Superior temporal gyrus (tissue), 1 donor: ENCODE measurements at regions not wholly inside any gene's neighbourhood (a gene's known extent, or its start where the extent isn't known, plus 50 kb on each side); places are given as distances from the start of the nearest gene placed in this dataset.

ENCODE experiments used
- DNase-seq: peaks from one replicate; pipeline ENCODE4 v3.0.0-alpha.2; 2016; ENCODE audit errors: extremely low spot score

- DNase-seq: no peak
Measured at GRCh38 chr2:175567435-175568061, 386.0 kb upstream of the ATP5MC3 start.

- no peak for DNase-seq
Measured at GRCh38 chr2:175560521-175561169, 379.1 kb upstream of the ATP5MC3 start.

- DNase-seq: no peak
Measured at GRCh38 chr2:175559613-175560012, 378.1 kb upstream of the ATP5MC3 start.

DNA sequence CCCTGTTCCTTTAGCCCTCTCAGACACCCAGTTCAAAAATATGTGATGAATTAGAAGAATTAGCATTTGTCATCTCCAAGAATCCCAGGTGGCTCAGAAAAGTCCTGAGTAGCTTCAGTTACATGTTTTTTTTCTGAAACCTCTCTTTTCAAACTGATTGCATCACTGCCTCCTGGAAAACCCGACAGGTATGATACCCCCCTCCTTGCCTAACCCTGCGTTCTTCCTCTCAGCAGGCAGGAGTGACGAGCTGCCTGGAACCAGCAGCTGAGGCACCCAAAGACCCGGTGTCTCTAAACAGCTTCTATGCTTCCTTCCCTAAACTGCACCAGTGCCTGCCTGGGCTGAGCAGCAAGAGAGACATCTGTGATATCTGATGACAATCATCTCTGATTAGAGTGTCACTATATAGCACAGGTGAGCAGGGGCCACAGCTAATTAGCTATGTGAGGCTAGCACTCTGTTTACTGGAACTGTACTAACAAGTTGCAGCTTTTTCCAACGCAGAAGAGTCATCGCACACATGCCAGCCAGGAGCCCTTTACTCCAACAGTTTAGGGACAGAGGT is 376.4 kb upstream of the ATP5MC3 start:
- no peak for DNase-seq

GRCh38 chr2:175553910-175554309 is 372.4 kb upstream of the ATP5MC3 start:
- no peak for DNase-seq

DNA sequence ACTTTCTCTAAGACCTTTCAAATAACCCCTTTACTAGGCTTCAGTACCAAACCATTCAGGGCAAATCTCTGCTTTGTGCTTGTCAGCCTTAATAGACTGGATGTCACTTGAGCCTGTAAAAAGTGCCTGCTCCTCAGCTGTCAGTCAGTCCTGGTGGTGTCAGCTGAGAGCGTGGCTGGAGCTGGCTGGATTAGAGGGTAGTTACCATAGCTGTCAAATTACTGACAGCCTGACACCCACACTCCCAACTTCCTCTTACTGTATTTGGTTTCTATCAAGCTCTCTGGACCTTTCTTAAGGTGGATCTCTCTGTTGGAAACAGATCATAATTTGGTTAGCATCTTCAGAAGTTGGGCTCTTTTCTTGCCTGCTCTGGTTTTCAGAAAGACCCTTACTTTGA is 371.4 kb upstream of the ATP5MC3 start:
- no peak for DNase-seq

- DNase-seq: no peak
Measured at GRCh38 chr2:175540421-175540820, 358.9 kb upstream of the ATP5MC3 start.

GRCh38 chr2:175539122-175539521 is 357.6 kb upstream of the ATP5MC3 start:
- no peak for DNase-seq

DNA sequence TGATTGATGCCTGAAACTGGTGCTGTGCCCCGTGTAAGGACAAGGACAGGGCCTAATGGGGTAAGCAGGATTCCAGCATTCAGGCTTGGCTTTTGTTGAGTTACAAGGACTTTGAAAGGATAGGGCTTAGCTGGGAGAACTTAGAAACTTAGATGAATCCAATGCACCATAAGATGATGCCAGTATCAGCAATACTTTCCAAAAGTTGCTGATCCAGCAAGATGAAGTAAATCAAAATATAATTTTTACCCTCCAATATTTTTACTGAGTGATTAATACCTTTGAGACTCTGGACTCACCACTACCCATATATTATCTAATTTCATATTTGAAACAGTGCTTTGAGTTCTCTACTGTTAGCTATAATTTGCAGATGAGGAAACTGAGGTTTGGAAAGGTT is 354.5 kb upstream of the ATP5MC3 start:
- DNase-seq: no peak

- no peak for DNase-seq
Measured at GRCh38 chr2:175535631-175536030, 354.1 kb upstream of the ATP5MC3 start.

- DNase-seq: no peak
Measured at GRCh38 chr2:175525975-175526374, 344.5 kb upstream of the ATP5MC3 start.

DNA sequence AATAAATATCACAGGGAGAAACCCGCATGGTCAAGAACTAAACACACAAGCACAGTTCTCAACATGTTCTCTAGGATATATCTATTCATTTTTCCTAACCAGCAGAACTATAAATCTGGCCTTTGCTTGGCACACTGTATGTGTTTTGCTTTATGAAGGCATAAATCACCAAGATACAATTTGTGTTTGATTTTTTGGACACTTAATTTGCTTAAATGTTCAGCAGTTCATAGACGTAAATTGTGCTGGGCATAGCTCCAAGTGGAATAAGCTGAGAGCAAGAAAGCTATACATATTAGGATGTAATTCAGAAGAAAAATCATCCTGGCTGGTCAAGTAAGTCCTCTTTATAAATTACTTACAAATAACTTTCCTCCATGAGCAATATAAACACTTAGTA is 341.5 kb upstream of the ATP5MC3 start:
- no peak for DNase-seq

DNA sequence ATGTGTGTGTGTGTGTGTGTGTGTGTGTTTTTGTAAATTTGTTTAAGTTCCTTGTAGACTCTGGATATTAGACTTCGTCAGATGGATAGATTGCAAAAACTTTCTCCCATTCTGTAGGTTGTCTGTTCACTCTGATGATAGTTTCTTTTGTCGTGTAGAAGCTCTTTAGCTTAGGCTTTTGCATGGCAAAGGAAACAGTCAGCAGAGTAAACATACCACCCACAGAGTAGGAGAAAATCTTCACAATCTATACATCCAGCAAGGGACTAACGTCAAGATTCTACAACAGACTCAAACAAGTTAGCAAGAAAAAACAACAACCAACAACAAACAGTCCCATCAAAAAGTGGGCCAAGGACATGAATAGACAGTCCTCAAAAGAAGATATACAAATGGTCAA is 336.7 kb upstream of the ATP5MC3 start:
- no peak for DNase-seq

DNA sequence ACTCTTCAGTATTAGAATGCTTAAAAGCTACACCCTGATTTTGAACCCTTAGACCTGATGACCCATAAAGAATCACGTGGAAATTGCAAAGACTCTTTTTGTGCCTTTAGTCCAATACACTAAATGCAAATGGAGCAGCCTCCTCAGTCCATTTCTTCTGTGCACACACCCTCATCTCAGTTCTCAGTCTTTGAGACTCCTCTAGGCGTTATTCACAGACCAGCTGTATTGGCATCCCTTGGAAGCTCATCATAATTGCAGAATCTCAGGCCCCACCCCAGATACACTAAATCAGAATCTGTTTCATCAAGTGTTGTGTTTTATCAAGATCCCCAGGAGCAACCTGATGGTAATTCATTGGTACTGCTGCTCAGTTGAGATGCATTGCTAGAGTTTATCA is 335.0 kb upstream of the ATP5MC3 start:
- no peak for DNase-seq

GRCh38 chr2:175500255-175500654 is 318.7 kb upstream of the ATP5MC3 start:
- no peak for DNase-seq

GRCh38 chr2:175490360-175490791 is 308.9 kb upstream of the ATP5MC3 start:
- DNase-seq: no peak

GRCh38 chr2:175478096-175478768 is 296.7 kb upstream of the ATP5MC3 start:
- DNase-seq: no peak

GRCh38 chr2:175476948-175477347 is 295.4 kb upstream of the ATP5MC3 start:
- no peak for DNase-seq

DNA sequence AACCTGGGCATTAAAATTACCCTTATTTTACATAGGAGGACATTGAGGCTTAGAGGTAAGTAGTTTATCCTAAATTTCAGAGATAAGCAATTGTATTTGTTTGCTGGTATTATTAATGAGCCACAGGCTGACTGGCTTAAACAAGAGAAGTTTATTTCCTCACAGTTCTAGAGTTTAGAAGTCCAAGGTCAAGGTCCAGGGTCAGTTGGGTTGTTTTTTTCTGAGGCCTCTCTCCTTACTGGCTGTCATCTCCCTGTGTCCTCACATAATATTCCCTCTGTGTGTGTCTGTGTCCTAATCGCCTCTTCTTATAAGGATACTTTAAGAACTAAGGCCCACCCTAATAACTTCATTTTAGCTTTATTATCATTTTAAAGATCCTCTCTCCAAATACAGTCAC is 294.9 kb upstream of the ATP5MC3 start:
- DNase-seq: no peak

DNA sequence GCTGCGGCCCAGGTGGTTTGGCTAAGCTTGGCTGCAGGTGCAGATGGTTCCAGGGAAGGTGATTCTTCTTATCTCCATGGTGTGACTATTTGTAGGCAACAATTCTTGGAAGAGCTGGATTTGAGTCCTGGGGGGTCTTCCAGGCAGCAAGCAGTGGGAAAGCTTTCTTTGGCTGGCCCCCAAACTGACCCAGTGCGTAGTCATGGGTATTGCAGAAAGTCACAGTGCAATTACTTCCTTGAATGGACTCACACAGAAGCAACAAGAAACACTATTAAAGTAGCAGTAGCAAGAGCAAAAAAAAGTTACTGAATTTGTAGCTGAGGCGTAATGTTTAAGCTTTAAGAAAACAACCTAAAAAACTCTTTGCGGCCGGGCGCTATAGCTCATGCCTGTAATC is 293.6 kb upstream of the ATP5MC3 start:
- DNase-seq: no peak

- no peak for DNase-seq
Measured at GRCh38 chr2:175468431-175469098, 287.1 kb upstream of the ATP5MC3 start.

DNA sequence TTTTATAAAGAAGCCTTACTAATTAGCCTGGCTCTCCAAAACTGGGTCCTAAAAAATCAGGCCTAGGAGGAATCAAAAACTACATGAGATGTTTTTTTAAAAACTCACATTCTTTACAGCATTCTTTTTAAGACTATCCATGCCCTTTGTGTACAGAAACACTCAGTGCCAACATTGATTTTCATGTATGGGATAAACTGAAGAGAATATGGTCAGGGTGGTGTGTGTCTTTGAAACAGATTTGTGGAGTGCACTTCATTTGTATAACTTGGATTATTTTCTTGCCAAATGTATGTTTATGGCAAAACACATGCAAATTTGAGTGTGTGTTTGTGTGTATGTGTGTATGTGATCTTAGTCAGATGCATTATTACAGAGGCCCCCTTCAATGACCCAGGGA is 283.6 kb upstream of the ATP5MC3 start:
- DNase-seq: no peak
